Sciatic nerve (tissue), 2 donors: ENCODE measurements at regions not wholly inside any gene's neighbourhood (a gene's known extent, or its start where the extent isn't known, plus 50 kb on each side); places are given as distances from the start of the nearest gene placed in this dataset.

Experiments used
- ATAC-seq: fragments of 200-7000 bp; cut with Tn5 transposase; one replicate; pipeline ENCODE4 v1.9.1; 2020; ENCODE audit warnings: mild to moderate bottlenecking, moderate library complexity
- DNase-seq: peaks from one replicate; pipeline ENCODE4 v3.0.0-alpha.2; 2020; ENCODE audit warnings: low spot score
- intact Hi-C: fragments of 100-400 bp; cut with DNase I; formaldehyde crosslinking; loops from one replicate; pipeline ENCODE4 v1.14.2; 2022
- donor health status: DM: no; HTN: no; CAD: no.
- donor health status: DM: no; HTN: no; CAD: no.

DNA sequence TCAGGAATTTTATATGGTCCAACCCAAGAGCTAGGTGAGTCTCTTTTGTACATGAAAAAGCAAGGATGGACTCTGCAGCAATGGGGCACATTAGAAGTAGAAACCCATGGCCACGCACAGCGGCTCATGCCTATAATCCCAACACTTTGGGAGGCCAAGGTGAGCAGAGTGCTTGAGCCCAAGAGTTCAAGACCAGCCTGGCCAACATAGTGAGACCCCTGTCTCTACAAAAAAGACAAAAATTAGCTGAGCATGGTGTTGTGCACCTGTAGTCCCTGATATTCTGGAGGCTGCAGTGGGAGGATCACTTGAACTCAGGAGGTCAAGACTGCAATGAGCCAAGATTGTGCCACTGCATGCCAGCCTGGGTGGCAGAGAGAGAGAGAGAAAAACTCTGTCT lies 128.7 kb upstream of the PLEKHA5 start:
- intact Hi-C loops = no loop called here
- DNase-seq = no peak
- no peak for ATAC-seq

DNA sequence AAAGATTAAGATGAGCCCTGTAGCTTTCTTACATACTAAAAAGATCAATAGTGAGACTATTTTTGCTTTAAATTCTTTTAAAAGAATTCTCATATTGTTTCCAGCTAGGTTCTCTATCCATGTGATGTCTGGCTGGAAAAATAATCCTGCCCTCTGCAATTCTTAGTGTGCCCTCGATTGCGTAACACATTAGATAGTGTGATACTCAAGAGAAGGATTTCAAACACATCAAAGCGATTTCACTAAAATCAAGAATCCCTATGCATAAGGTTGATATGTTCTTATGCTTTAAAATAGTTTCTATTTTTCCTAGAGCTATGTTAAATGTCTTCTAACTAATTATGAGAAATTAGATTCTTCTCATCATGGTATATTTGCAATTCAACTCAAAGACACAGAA lies 127.3 kb upstream of the PLEKHA5 start:
- peak; percentile 84 for ATAC-seq
- DNase-seq = no peak
- intact Hi-C loops = no loop called here

GRCh38 chr12:19003141-19003540 lies 126.4 kb upstream of the PLEKHA5 start:
- DNase-seq (no peak), ATAC-seq (no peak)
- intact Hi-C loops = no loop called here

GRCh38 chr12:19003987-19004619 lies 125.4 kb upstream of the PLEKHA5 start:
- intact Hi-C loops = no loop called here
- no peak for DNase-seq
- no peak for ATAC-seq

DNA sequence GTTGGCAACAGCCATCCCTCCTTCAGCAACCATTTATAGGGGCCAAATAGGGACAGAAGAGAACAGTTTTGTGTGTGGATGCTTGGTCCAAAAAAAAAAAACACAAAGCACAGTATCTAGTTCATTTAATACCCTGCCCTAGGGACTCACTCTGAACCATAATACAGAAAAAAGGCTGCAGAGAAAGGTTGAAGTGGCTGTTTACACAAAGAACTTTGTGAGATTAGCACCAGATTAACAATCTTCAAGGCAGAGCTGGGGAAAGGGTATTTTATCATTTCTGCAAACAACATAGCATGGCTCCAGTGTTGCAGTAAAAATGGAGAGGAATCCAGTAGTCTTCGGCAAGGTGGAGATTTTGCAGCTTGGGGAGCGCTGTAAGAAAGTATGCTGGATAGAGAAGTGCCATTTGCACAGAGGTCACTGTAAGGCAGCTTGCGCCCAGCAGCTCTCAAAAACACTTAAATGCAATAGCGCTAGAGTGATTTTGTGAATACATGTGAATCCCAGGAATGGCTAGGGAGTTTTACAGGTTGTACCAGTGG lies 124.2 kb upstream of the PLEKHA5 start:
- no peak for DNase-seq
- ATAC-seq = no peak
- intact Hi-C loops = no loop called here

DNA sequence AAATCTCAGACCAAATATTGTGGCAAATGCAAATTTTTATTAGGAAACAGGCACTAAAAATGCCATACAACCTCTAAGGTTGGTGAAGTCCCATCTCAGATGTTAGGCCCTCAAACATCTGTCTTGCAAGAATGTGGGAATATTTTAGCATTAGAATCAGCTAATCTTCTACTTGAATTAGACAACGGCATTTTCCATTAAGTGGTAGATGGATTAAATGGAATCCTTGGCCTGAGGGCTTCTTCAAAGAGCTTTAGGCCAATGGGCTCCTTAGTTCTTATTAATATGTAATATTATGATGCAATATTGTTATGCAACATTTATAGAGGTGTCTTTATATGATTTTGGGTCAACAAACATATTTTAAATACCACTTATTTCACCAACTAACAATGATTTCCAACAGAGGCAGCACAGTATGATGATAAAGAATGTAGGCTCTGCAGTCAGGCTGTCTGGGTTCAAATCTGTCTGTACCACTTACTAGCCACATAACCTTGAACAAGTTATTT lies 122.9 kb upstream of the PLEKHA5 start:
- ATAC-seq (no peak), DNase-seq (no peak)
- intact Hi-C loops = no loop called here

GRCh38 chr12:19008102-19008501 lies 121.4 kb upstream of the PLEKHA5 start:
- intact Hi-C loops = no loop called here
- DNase-seq (no peak), ATAC-seq (no peak)

GRCh38 chr12:19010087-19010486 lies 119.4 kb upstream of the PLEKHA5 start:
- ATAC-seq = no peak
- intact Hi-C loops = no loop called here
- DNase-seq = no peak

DNA sequence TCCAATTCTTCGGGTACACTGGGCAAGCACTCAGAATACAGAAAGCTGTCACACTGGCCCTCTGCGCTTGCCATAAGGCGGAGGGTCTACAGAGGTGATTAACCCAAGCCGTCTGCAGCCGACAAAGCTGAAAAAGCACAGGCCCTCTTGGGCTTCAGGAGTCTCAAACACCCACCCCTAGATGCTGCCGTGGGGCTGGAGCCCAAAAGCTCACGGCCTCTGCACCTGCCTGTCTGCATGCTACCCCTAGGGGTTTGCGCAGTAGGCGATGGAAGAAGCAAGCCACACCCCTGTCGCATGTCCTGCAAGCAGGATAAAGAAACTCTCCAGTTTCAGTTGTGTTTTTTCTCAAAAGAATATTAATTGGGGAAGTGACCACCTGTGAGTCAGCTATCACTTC lies 118.8 kb upstream of the PLEKHA5 start:
- intact Hi-C loops = no loop called here
- no peak for DNase-seq
- ATAC-seq = no peak

DNA sequence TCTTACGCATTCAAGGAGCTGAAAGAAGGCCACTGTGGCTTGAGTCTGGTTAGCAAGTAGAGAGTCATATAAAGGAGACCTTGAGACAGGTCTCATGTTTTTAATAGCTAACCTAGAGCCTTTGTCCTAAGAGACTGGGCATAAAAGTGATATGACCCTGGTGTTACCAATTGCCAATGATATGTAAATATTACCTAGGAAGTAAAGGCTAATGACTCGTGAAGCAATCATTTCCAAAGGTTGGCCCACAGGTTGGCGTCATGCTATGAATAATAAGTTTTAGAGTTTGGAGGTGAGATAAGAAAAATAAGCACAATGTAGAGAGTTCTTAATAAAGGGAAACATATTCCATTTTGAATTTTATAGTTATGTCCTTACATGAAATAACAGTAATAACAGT lies 116.6 kb upstream of the PLEKHA5 start:
- ATAC-seq (no peak), DNase-seq (no peak)
- intact Hi-C loops = no loop called here

- DNase-seq (no peak), ATAC-seq (peak; percentile 32)
- intact Hi-C loops = no loop called here
These were observed 115.3 kb upstream of the PLEKHA5 start for GRCh38 chr12:19014240-19014639.

- intact Hi-C loops = no loop called here
- no peak for ATAC-seq
- DNase-seq = no peak
These were observed 114.2 kb upstream of the PLEKHA5 start for GRCh38 chr12:19015285-19015684.

DNA sequence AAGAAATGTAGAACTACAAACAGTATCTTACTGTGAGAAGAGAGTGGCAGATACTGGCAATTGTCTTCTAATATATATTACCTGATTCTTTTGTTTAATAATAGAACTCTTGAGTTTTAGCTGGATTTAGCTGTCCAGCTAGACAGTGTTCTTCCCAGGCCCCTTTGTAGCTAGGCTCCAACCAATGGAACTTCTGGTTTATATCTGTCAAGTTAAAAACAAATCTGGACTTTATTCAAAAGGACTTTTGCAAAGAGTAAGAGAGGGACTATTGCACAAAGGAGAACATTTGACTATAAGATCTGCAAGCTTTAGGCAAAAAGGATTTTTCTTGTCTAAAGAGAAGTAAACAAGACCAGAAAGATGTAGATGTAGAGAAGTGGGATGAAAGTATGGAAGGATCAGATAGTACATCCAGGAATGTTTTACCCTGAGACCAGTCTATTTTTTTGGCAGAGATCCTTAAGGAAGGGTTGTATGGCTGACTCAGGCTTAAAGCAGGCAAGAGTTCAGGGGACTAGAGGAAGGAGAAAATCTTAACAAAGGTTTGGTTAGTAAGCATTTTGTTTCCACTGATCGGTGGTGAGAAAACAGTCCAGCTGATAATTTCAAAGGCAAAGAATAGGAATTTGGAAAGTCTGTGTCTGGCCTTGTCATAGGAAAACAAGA lies 111.1 kb upstream of the PLEKHA5 start:
- DNase-seq = no peak
- no peak for ATAC-seq
- intact Hi-C loops = no loop called here

GRCh38 chr12:19021240-19021639 lies 108.3 kb upstream of the PLEKHA5 start:
- intact Hi-C loops = no loop called here
- DNase-seq (no peak), ATAC-seq (no peak)

DNA sequence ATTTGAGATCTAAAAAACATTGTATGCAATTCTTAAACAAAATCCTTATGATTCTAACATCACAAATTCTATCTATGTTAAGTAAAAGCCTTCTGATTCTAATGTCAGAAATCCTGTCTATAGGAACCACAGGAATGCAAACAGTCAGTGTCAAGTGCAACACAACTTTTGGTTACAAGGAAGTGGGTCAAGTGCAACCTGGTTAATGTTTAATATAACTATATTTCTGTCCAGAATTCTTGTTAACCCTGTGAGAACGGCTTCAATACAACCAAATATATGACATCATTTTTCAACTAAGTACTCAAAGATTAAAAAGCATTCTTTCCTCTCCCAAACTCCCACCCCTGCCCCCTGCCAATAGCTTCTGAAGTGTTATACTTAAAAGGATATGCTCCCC lies 107.9 kb upstream of the PLEKHA5 start:
- DNase-seq = no peak
- ATAC-seq = no peak
- intact Hi-C loops = no loop called here

DNA sequence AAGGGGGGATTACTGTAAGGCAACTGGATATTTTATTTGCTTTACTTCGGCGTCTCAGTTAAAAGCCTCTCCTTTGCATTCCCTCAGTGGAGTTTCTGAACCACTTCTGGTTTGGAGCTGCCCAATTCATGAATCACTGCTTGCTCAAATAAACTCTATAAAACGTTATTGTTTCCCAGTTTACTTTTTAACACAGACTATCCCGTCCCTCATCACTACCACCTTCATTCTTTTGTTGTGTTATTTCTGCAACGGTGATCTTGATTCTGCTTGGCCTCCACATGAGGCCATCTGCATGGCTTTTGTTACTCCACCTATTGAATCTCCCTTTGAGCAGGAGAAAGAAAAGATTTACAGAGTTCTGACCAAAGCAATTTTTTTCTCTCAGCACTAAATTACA lies 104.0 kb upstream of the PLEKHA5 start:
- no peak for ATAC-seq
- intact Hi-C loops = no loop called here
- DNase-seq = no peak

DNA sequence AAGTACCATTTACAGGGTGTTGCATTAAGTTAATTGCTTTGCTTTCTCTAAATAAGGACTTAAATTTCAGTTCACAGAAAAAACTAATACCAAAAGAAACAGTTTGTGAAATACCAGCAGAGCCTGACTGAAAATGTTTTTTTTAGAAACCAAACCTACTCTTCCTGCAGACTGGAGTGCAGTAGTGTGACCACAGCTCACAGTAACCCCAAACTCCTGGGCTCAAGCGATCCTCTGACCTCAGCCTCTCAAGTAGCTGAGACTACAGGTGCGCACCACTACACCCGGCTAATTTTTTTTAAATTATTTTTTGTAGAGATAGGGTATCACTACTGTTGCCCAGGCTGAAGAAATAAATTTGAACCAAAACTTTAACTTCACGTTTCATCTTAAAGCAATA lies 103.5 kb upstream of the PLEKHA5 start:
- no peak for ATAC-seq
- intact Hi-C loops = no loop called here

GRCh38 chr12:19026614-19027488 lies 102.7 kb upstream of the PLEKHA5 start:
- no peak for DNase-seq
- intact Hi-C loops = no loop called here

More for the DNA sequence above, 103.5 kb upstream of the PLEKHA5 start:
- DNase-seq = no peak

GRCh38 chr12:19030180-19030579 lies 99.4 kb upstream of the PLEKHA5 start:
- no peak for ATAC-seq
- intact Hi-C loops = no loop called here

More at GRCh38 chr12:19026614-19027488, 102.7 kb upstream of the PLEKHA5 start:
- ATAC-seq = no peak

DNA sequence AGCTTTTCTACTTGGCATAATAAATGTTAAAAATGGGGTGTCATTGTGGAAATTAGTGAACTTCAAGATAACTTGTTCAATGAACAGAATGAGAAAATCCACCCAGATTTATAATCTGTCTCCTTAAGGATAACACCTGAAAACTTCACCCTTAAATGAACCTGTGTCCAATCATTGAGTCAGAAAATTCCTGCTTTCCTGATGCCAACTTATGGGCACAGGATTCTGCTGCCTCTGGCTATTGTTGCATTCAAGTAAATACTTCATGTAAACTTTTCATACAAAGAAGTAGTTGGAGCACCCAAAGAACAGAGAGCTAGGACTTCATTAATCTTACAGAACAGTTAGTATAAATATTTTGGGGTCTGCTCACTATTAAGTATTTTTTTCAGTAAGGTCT lies 98.9 kb upstream of the PLEKHA5 start:
- DNase-seq (no peak), ATAC-seq (no peak)
- intact Hi-C loops = no loop called here

More at GRCh38 chr12:19030180-19030579, 99.4 kb upstream of the PLEKHA5 start:
- no peak for DNase-seq
